HL-60/S4 (cell line): ENCODE measurements at regions not wholly inside any gene's neighbourhood (a gene's known extent, or its start where the extent isn't known, plus 50 kb on each side); places are given as distances from the start of the nearest gene placed in this dataset.

Source experiments
- in situ Hi-C: fragments of 300-500 bp; cut with MboI; formaldehyde crosslinking; loops from 2 replicates; pipeline ENCODE4 v1.14.3; 2022; ENCODE audit warnings: low sequenced_read_pairs

- in situ Hi-C loops = no loop called here
Observed at GRCh38 chr3:72154391-72155335, 369.7 kb upstream of the PROK2 start.

- in situ Hi-C loops = no loop called here
Observed at GRCh38 chr3:72153477-72154314, 368.7 kb upstream of the PROK2 start.

- in situ Hi-C loops = no loop called here
Observed at GRCh38 chr3:72152551-72153476, 367.9 kb upstream of the PROK2 start.

- in situ Hi-C loops = no loop called here
Observed at GRCh38 chr3:72151465-72152238, 366.7 kb upstream of the PROK2 start.

GRCh38 chr3:72150634-72151412, 365.9 kb upstream of the PROK2 start:
- in situ Hi-C loops = no loop called here

- in situ Hi-C loops = no loop called here
Observed at GRCh38 chr3:72149645-72150300, 364.8 kb upstream of the PROK2 start.

- in situ Hi-C loops = no loop called here
Observed at GRCh38 chr3:72147600-72147999, 362.7 kb upstream of the PROK2 start.

- in situ Hi-C loops = no loop called here
Observed at GRCh38 chr3:72145506-72146380, 360.8 kb upstream of the PROK2 start.

GRCh38 chr3:72144773-72145505, 360.0 kb upstream of the PROK2 start:
- in situ Hi-C loops = no loop called here

- in situ Hi-C loops = no loop called here
Observed at GRCh38 chr3:72143966-72144717, 359.2 kb upstream of the PROK2 start.

- in situ Hi-C loops = no loop called here
Observed at GRCh38 chr3:72143322-72143721, 358.4 kb upstream of the PROK2 start.

GRCh38 chr3:72142028-72142427, 357.1 kb upstream of the PROK2 start:
- in situ Hi-C loops = no loop called here

GRCh38 chr3:72141264-72141663, 356.3 kb upstream of the PROK2 start:
- in situ Hi-C loops = no loop called here

GRCh38 chr3:72139316-72139715, 354.4 kb upstream of the PROK2 start:
- in situ Hi-C loops = no loop called here

GRCh38 chr3:72137865-72138861, 353.2 kb upstream of the PROK2 start:
- in situ Hi-C loops = no loop called here
